AG09309 (cell line): ENCODE measurements at regions not wholly inside any gene's neighbourhood (a gene's known extent, or its start where the extent isn't known, plus 50 kb on each side); places are given as distances from the start of the nearest gene placed in this dataset.

Experiments
- DNase-seq: peaks from one replicate; pipeline ENCODE4 v3.0.0-alpha.2; 2010; ENCODE audit warnings: low read depth
- H3K4me3 ChIP-seq: 2 replicates; pipeline ENCODE4 v1.5.1; 2011; ENCODE audit warnings: mild to moderate bottlenecking, low read depth, low read length, moderate library complexity; ENCODE audit not compliant: control insufficient read depth
- TF ChIP-seq, protein P1 (sequence below): IDR thresholded peaks from 2 replicates; pipeline ENCODE4 v1.5.1; 2011; ENCODE audit warnings: mild to moderate bottlenecking, low read depth, low read length, inconsistent platforms; ENCODE audit not compliant: insufficient read depth, control insufficient read depth; ENCODE audit errors: missing control alignments

DNA sequence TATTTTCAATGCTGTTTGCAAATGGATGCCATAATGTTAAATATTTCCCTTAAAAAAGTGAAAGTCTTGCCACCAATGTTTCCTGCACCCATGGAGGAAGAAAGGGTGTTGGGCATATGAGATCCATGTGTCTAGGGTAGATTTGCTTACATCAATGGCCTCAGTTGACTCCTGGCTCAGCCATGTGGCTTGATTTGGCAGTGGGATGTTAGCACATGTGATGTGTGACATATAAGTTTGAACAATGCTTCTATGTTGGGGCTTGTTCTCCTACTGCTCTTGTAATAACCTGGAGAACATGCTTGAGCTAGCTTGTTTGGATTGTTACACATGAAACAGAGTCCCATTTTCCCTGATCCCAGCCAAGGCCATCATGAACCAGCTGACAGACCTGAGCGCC lies 187.6 kb downstream of the SCP2D1 start:
- TF ChIP-seq, protein P1, sequence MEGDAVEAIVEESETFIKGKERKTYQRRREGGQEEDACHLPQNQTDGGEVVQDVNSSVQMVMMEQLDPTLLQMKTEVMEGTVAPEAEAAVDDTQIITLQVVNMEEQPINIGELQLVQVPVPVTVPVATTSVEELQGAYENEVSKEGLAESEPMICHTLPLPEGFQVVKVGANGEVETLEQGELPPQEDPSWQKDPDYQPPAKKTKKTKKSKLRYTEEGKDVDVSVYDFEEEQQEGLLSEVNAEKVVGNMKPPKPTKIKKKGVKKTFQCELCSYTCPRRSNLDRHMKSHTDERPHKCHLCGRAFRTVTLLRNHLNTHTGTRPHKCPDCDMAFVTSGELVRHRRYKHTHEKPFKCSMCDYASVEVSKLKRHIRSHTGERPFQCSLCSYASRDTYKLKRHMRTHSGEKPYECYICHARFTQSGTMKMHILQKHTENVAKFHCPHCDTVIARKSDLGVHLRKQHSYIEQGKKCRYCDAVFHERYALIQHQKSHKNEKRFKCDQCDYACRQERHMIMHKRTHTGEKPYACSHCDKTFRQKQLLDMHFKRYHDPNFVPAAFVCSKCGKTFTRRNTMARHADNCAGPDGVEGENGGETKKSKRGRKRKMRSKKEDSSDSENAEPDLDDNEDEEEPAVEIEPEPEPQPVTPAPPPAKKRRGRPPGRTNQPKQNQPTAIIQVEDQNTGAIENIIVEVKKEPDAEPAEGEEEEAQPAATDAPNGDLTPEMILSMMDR = no peak
- no peak overlapping the region for H3K4me3 ChIP-seq
- no peak for DNase-seq

DNA sequence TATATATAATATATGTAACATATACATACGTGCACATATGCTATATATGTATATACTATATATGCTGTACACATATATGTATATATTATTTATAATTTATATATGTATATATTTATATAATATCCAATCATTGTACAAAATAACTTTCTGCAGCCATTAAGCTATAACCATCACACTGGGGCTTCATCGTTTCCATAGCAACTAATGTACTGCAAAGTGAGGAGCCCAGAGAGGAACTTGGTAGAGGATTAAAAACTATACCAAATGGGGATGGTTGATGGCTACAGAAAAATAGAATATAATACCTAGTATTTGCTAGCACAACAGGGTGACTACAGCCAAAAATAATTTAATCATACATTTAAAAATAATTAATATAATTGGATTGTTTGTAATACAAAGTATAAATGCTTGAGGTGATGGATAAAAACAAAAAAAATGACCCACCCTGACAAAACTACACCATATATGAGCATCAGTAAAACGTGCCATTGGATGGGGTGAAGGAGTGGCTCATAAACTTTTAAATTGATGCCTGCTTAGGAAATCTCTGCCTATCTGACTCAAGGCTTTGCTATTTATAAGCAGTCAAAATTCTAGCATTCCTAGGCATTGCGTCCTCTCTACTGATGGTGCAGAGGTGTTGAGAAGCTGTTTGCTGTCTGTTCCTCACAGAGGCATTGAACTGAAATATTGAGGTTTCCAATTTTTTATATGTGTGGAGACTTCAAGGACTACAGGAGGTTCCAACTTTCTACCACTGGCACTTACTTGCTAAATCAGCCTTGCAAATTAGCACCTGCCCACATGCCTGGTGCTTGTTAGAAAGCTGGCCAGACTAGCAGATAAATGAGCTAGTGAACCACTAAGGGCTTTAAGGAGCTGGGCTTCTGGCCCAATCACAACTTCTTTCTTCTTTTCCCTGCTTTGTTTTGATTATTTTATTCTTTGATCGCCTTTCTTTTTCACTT lies 190.1 kb downstream of the SCP2D1 start:
- no peak overlapping the region for H3K4me3 ChIP-seq
- TF ChIP-seq, protein P1 = no peak
- DNase-seq = no peak

GRCh38 chr20:19004975-19005374 lies 191.4 kb downstream of the SCP2D1 start:
- no peak for DNase-seq
- no peak overlapping the region for H3K4me3 ChIP-seq
- TF ChIP-seq, protein P1 = no peak

GRCh38 chr20:19008497-19008896 lies 194.9 kb downstream of the SCP2D1 start:
- H3K4me3 ChIP-seq = no peak overlapping the region
- DNase-seq = no peak
- TF ChIP-seq, protein P1 = no peak

- DNase-seq = no peak
- H3K4me3 ChIP-seq = no peak overlapping the region
- TF ChIP-seq, protein P1 = no peak
These were observed 195.6 kb downstream of the SCP2D1 start for GRCh38 chr20:19009081-19009688.

DNA sequence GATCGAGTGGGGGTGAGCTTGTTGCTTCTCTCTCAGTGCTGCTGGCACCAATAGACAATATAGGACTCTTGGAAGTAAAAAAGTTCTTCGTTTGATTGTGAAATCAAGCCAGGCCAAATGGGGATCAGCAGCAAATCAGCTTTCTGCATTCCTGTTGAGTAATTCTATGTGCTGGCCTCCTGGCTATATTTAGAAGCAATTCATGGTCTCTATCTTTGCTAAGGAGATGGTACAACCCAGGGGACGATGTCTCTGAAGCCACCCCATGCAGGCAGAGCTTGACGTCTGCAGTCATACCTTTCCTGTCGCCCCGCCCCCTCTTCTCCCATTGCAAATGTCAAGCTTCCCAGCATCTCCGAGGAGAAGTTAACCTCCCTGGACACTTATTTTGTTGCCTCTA lies 199.1 kb downstream of the SCP2D1 start:
- H3K4me3 ChIP-seq = no peak overlapping the region
- peak; percentile 4 for DNase-seq
- TF ChIP-seq, protein P1 = no peak
